Sigmoid colon (tissue), 6 donors: ENCODE measurements at regions not wholly inside any gene's neighbourhood (a gene's known extent, or its start where the extent isn't known, plus 50 kb on each side); places are given as distances from the start of the nearest gene placed in this dataset.

Source experiments
- DNase-seq: peaks from one replicate; pipeline ENCODE4 v3.0.0-alpha.2; 2019
- H3K27ac ChIP-seq, 4 donors: fragments of 200-600 bp; sonication (generic); one replicate each; pipeline ENCODE4 v1.5.1; 2016 to 2019; ENCODE audit warnings: mild to moderate bottlenecking in 1 of 4
- H3K27me3 ChIP-seq, 3 donors: fragments of 200-600 bp; sonication (generic); one replicate each; pipeline ENCODE4 v1.5.1; 2019; ENCODE audit warnings: mild to moderate bottlenecking in 1 of 3
- H3K36me3 ChIP-seq, 4 donors: fragments of 200-600 bp; sonication (generic); one replicate each; pipeline ENCODE4 v1.5.1; 2016 to 2019
- H3K4me1 ChIP-seq, 4 donors: fragments of 200-600 bp; sonication (generic); one replicate each; pipeline ENCODE4 v1.5.1; 2017 to 2019
- H3K4me3 ChIP-seq, 4 donors: fragments of 200-600 bp; sonication (generic); one replicate each; pipeline ENCODE4 v1.5.1; 2017 to 2019; ENCODE audit warnings: mild to moderate bottlenecking in 2 of 4, moderate library complexity in 1 of 4
- H3K9me3 ChIP-seq, 4 donors: fragments of 200-600 bp in 3 of 4; sonication (generic) in 3 of 4; one replicate each; pipeline versions ENCODE4 v1.5.1 to v1.6.1; 2013 to 2019
- CTCF ChIP-seq, 4 experiments: fragments of 450-650 bp in 3 of 4; fragments of 200-600 bp in 1 of 4; IDR thresholded peaks; one replicate each; pipeline ENCODE4 v1.5.1; 2016 to 2019; ENCODE audit warnings: antibody characterized with exemption in 4 of 4, mild to moderate bottlenecking in 3 of 4, moderate library complexity in 2 of 4
- EP300 ChIP-seq, 4 donors: sonication (generic); formaldehyde crosslinking; IDR thresholded peaks; one replicate each; pipeline ENCODE4 v1.6.1; 2017; ENCODE audit warnings: antibody characterized with exemption in 4 of 4
- POLR2A ChIP-seq, 2 donors: fragments of 450-650 bp; IDR thresholded peaks; one replicate each; pipeline ENCODE4 v1.6.1; 2016; ENCODE audit warnings: antibody characterized with exemption in 2 of 2, mild to moderate bottlenecking in 2 of 2, moderate library complexity in 2 of 2
- POLR2AphosphoS5 ChIP-seq, 4 donors: sonication (generic); formaldehyde crosslinking; IDR thresholded peaks; one replicate each; pipeline ENCODE4 v1.6.1; 2017; ENCODE audit warnings: antibody characterized with exemption in 4 of 4
- WGBS, 2 donors: extraction: QIAGEN DNeasy Blood & Tissue Kit; methylation state at CpG; one replicate each; pipeline ENCODE4 v1.1.7; 2013; 5-methylcytosine and 5-hydroxymethylcytosine counted together
- intact Hi-C: fragments of 100-400 bp; cut with DNase I; formaldehyde crosslinking; loops from one replicate; pipeline ENCODE4 v1.15.1; 2023
- donor health status: healthy with polysubstance abuse.
- donor health status: healthy.

DNA sequence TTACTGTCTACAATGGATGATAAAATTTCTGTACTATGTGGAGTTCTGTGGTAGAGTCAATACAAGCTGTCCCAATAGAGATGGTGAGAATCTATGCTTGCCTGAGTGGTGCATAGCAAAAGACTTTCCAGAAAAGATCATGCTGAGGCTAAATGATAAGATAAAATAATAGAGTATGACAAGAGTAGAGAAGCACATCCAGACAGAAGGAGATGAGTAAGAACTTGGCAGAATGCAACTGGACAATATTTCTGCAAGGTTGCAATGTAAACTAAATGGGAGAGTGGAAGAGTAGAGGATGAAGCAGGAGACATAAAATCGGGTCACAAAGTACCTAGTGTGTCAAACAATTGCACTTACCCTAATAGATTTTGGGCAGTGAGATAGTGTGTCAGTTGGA lies 347.6 kb downstream of the MDFIC start:
- H3K27me3 ChIP-seq, result no peaks in the 10 kb centered on the region
- TF ChIP-seq POLR2AphosphoS5 (IDR thresholded peaks at IDR 0.05), result no peak
- no peak for TF ChIP-seq EP300 (IDR thresholded peaks at IDR 0.05)
- TF ChIP-seq CTCF (IDR thresholded peaks at IDR 0.05), result no peak
- no peak for TF ChIP-seq POLR2A (IDR thresholded peaks at IDR 0.05)
- no peaks in the 10 kb centered on the region for H3K9me3 ChIP-seq
- no peak overlapping the region for H3K4me3 ChIP-seq
- DNase-seq, result no peak
- intact Hi-C loops, result no loop called here
- no peak overlapping the region for H3K27ac ChIP-seq
- H3K4me1 ChIP-seq, result no peaks in the 10 kb centered on the region
- WGBS, 2 donors, result 40 to 73% methylated on average over 1 of the region's 1 CpG
- H3K36me3 ChIP-seq, result no peaks in the 10 kb centered on the region

GRCh38 chr7:115267503-115267902 lies 345.6 kb downstream of the MDFIC start:
- no peak for DNase-seq
- no peak for TF ChIP-seq POLR2AphosphoS5 (IDR thresholded peaks at IDR 0.05)
- TF ChIP-seq CTCF (IDR thresholded peaks at IDR 0.05), result no peak
- no peak for TF ChIP-seq POLR2A (IDR thresholded peaks at IDR 0.05)
- TF ChIP-seq EP300 (IDR thresholded peaks at IDR 0.05), result no peak
- intact Hi-C loops, result no loop called here
- no peaks in the 10 kb centered on the region for H3K27me3 ChIP-seq
- no peak overlapping the region for H3K4me3 ChIP-seq
- H3K4me1 ChIP-seq, result no peaks in the 10 kb centered on the region
- no peak overlapping the region for H3K27ac ChIP-seq
- no peaks in the 10 kb centered on the region for H3K9me3 ChIP-seq
- no peaks in the 10 kb centered on the region for H3K36me3 ChIP-seq

DNA sequence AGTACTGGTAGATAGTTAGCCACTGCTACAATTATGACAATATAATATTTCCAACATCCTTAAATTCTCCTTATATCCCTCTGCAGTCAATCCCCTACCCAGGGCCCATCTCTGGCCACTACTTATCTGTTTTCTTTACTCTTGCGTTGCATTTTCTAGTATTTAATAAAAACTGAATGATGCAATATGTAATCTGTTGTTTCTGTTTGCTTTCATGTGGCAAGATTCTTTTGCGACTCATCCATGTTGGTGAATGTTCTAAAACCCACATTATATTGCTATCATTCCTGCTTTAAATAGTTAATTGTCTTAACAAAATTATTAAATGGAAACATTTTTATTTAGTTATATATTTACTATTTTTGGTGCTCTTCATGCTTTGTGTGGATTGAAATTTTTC lies 338.5 kb downstream of the MDFIC start:
- 78 to 84% methylated on average over 2 of the region's 2 CpGs for WGBS, 2 donors
- DNase-seq, result no peak
- no peaks in the 10 kb centered on the region for H3K4me1 ChIP-seq
- intact Hi-C loops, result no loop called here
- H3K9me3 ChIP-seq, result no peaks in the 10 kb centered on the region
- no peaks in the 10 kb centered on the region for H3K27me3 ChIP-seq
- TF ChIP-seq POLR2A (IDR thresholded peaks at IDR 0.05), result no peak
- TF ChIP-seq POLR2AphosphoS5 (IDR thresholded peaks at IDR 0.05), result no peak
- TF ChIP-seq CTCF (IDR thresholded peaks at IDR 0.05), result no peak
- no peak for TF ChIP-seq EP300 (IDR thresholded peaks at IDR 0.05)
- H3K27ac ChIP-seq, result no peak overlapping the region
- no peaks in the 10 kb centered on the region for H3K36me3 ChIP-seq
- no peak overlapping the region for H3K4me3 ChIP-seq

GRCh38 chr7:115252461-115252860 lies 330.6 kb downstream of the MDFIC start:
- intact Hi-C loops, result no loop called here
- WGBS, 2 donors, result 90 to 93% methylated on average over 3 of the region's 3 CpGs

More at GRCh38 chr7:115252461-115252860, 330.6 kb downstream of the MDFIC start:
- no peaks in the 10 kb centered on the region for H3K27me3 ChIP-seq
- no peak for DNase-seq
- H3K4me3 ChIP-seq, result no peak overlapping the region
- no peaks in the 10 kb centered on the region for H3K9me3 ChIP-seq
- no peak overlapping the region for H3K27ac ChIP-seq
- H3K4me1 ChIP-seq, result no peaks in the 10 kb centered on the region
- no peak for TF ChIP-seq POLR2AphosphoS5 (IDR thresholded peaks at IDR 0.05)
- no peak for TF ChIP-seq EP300 (IDR thresholded peaks at IDR 0.05)
- TF ChIP-seq CTCF (IDR thresholded peaks at IDR 0.05), result no peak
- no peak for TF ChIP-seq POLR2A (IDR thresholded peaks at IDR 0.05)
- no peaks in the 10 kb centered on the region for H3K36me3 ChIP-seq
